ENCODE measurements at regions not wholly inside any gene's neighbourhood (a gene's known extent, or its start where the extent isn't known, plus 50 kb on each side); places are given as distances from the start of the nearest gene placed in this dataset.

DNA sequence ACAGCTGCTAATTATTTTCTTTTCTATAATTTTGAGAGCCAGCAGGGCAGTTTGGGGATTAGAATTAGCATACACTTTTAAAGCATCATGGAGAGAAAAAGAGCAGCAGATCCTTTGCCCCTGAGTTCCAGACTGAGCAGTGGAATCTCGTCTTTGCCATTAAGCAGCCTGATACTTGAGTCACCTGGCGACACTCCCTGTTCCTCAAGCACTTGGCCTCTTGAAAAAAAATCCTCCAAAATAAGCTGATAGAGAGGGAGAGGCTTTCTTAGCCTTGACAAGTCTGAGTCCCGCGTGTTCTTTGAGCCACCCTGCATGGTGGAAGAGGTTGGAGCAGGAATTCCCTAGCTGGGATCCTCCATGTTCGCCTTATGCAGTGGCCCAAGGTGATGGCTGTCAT, 398.3 kb downstream of the IRX2 start:
- TF ChIP-seq, protein P1, sequence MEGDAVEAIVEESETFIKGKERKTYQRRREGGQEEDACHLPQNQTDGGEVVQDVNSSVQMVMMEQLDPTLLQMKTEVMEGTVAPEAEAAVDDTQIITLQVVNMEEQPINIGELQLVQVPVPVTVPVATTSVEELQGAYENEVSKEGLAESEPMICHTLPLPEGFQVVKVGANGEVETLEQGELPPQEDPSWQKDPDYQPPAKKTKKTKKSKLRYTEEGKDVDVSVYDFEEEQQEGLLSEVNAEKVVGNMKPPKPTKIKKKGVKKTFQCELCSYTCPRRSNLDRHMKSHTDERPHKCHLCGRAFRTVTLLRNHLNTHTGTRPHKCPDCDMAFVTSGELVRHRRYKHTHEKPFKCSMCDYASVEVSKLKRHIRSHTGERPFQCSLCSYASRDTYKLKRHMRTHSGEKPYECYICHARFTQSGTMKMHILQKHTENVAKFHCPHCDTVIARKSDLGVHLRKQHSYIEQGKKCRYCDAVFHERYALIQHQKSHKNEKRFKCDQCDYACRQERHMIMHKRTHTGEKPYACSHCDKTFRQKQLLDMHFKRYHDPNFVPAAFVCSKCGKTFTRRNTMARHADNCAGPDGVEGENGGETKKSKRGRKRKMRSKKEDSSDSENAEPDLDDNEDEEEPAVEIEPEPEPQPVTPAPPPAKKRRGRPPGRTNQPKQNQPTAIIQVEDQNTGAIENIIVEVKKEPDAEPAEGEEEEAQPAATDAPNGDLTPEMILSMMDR (IDR thresholded peaks at IDR 0.05; ENCODE audit: low read depth, low read length) = no peak
- TF ChIP-seq EZH2phosphoT487 (IDR thresholded peaks at IDR 0.05; ENCODE audit: low read depth) = no peak

Data from OCI-LY3 (cell line).